ENCODE measurements at regions not wholly inside any gene's neighbourhood (a gene's known extent, or its start where the extent isn't known, plus 50 kb on each side); places are given as distances from the start of the nearest gene placed in this dataset.
A peak's percentile ranks its signal among the peaks of the same experiment; 100 is the strongest.

DNA sequence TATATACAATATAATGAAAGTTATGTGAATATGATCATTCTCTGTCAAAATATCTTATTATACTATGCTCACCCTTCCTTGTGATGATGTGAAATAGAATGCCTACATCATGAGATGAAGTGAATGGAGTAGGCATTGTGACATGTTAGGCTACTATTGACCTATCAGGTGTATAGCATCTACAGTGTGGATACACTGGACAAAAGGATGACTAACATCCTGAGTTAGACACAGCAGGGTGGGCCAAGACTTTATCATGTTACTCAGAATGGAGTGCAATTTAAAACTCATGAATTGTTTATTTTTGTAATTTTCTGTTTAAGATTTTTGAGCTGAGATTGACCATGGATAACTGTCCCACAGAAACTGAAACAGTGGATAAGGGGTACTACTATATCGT, 53.4 kb upstream of the NAV3 start:
- Histone ChIP-seq H3K36me3 (ENCODE audit: insufficient read depth, low read length) (no peaks in the 10 kb centered on the region), H3K27me3 (ENCODE audit: insufficient read depth, low read length) (no peaks in the 10 kb centered on the region), H3K79me2 (ENCODE audit: insufficient read depth, low read length) (no peaks in the 10 kb centered on the region), H3K4me3 (ENCODE audit: insufficient read depth, low read depth, low read length) (no peak overlapping the region), H3K27ac (ENCODE audit: low read depth, low read length) (no peak overlapping the region), H4K20me1 (ENCODE audit: insufficient read depth, low read length) (no peaks in the 10 kb centered on the region), H3K4me1 (ENCODE audit: insufficient read depth, low read length) (no peaks in the 10 kb centered on the region), H2AFZ (ENCODE audit: low read depth, low read length) (no peak overlapping the region), H3K9ac (ENCODE audit: low read length) (no peak overlapping the region), H3K4me2 (ENCODE audit: low read length) (no peak overlapping the region), H3K9me3 (ENCODE audit: insufficient read depth, low read depth, low read length) (no peaks in the 10 kb centered on the region)
- peak; percentile 45 for DNase-seq (ENCODE audit: low read depth)
- no peaks in the 10 kb centered on the region for H3K36me3 Mint-ChIP-seq (ENCODE audit: low read depth, unreplicated experiment)
- H3K4me1 Mint-ChIP-seq (ENCODE audit: low read depth, unreplicated experiment) = no peaks in the 10 kb centered on the region
- no peak for FAIRE-seq
- no peaks in the 10 kb centered on the region for H3K27me3 Mint-ChIP-seq (ENCODE audit: low read depth, unreplicated experiment)
- H3K27ac Mint-ChIP-seq (ENCODE audit: unreplicated experiment) = no peak overlapping the region
- no peaks in the 10 kb centered on the region for H3K9me3 Mint-ChIP-seq (ENCODE audit: unreplicated experiment)
- no peak for TF ChIP-seq EZH2 (IDR thresholded peaks at IDR 0.05; ENCODE audit: insufficient read depth, low read length)
- TF ChIP-seq, protein P1, sequence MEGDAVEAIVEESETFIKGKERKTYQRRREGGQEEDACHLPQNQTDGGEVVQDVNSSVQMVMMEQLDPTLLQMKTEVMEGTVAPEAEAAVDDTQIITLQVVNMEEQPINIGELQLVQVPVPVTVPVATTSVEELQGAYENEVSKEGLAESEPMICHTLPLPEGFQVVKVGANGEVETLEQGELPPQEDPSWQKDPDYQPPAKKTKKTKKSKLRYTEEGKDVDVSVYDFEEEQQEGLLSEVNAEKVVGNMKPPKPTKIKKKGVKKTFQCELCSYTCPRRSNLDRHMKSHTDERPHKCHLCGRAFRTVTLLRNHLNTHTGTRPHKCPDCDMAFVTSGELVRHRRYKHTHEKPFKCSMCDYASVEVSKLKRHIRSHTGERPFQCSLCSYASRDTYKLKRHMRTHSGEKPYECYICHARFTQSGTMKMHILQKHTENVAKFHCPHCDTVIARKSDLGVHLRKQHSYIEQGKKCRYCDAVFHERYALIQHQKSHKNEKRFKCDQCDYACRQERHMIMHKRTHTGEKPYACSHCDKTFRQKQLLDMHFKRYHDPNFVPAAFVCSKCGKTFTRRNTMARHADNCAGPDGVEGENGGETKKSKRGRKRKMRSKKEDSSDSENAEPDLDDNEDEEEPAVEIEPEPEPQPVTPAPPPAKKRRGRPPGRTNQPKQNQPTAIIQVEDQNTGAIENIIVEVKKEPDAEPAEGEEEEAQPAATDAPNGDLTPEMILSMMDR (IDR thresholded peaks at IDR 0.05; ENCODE audit: insufficient read depth, low read depth, low read length) = no peak
- no peak overlapping the region for H3K4me3 Mint-ChIP-seq (ENCODE audit: unreplicated experiment)

DNA sequence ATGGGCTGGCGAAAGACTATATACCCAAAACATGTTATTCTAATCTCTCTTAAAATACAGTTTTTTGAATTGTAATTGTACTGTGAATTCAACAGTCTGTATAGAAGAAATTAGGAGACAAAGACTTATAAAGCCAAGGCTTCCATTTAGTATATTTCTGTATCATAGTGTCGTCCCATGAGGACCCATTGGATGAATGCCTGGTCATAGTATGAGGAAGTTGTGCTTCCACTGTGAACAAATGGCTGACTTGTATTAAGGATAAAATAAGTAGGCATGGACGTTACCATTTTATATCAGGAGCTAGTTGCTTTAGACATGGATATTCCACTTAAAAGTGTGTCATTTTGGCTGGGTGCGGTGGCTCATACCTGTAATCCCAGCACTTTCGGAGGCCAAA, 55.9 kb upstream of the NAV3 start:
- Histone ChIP-seq H4K20me1 (ENCODE audit: insufficient read depth, low read length) (no peaks in the 10 kb centered on the region), H3K4me1 (ENCODE audit: insufficient read depth, low read length) (no peaks in the 10 kb centered on the region), H3K36me3 (ENCODE audit: insufficient read depth, low read length) (no peaks in the 10 kb centered on the region), H3K79me2 (ENCODE audit: insufficient read depth, low read length) (no peaks in the 10 kb centered on the region), H3K27me3 (ENCODE audit: insufficient read depth, low read length) (no peaks in the 10 kb centered on the region), H3K9ac (ENCODE audit: low read length) (no peak overlapping the region), H2AFZ (ENCODE audit: low read depth, low read length) (no peak overlapping the region), H3K9me3 (ENCODE audit: insufficient read depth, low read depth, low read length) (no peaks in the 10 kb centered on the region), H3K4me2 (ENCODE audit: low read length) (no peak overlapping the region), H3K4me3 (ENCODE audit: insufficient read depth, low read depth, low read length) (no peak overlapping the region), H3K27ac (ENCODE audit: low read depth, low read length) (no peak overlapping the region)
- Mint-ChIP-seq H3K9me3 (ENCODE audit: unreplicated experiment) (no peaks in the 10 kb centered on the region), H3K4me1 (ENCODE audit: low read depth, unreplicated experiment) (no peaks in the 10 kb centered on the region), H3K36me3 (ENCODE audit: low read depth, unreplicated experiment) (no peaks in the 10 kb centered on the region), H3K27me3 (ENCODE audit: low read depth, unreplicated experiment) (no peaks in the 10 kb centered on the region), H3K27ac (ENCODE audit: unreplicated experiment) (no peak overlapping the region), H3K4me3 (ENCODE audit: unreplicated experiment) (no peak overlapping the region)
- TF ChIP-seq EZH2 (IDR thresholded peaks at IDR 0.05; ENCODE audit: insufficient read depth, low read length) = no peak
- TF ChIP-seq, protein P1 (IDR thresholded peaks at IDR 0.05; ENCODE audit: insufficient read depth, low read depth, low read length) = no peak
- FAIRE-seq = no peak
- no peak for DNase-seq (ENCODE audit: low read depth)

DNA sequence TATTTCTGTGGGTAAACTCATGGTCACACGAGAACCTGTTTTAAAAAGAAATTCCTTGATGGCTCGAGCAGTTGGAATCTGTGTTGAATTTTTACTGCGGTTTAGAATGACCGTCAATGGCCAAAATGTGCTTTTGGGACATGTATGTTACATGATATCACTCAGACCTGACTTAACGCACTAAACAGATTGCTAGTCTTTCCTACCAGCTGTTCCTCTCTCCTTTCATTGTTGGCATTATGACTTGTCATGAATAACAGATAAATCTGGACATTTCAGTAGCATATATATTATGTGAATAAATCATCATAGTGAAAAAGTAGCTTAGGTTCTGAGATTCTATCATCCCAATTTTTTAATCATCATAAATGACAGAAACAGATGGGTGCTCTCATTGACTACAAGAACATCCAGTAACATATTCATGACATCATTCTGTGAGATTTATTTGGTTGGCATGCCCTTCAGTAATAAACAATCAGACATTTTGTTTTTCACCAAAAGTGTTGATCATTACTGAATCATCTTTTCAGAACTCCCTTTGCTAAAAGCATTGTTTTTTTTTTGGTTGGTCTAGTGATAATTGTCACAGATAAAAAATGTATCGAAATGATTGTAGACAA, 57.9 kb upstream of the NAV3 start:
- H3K36me3 Mint-ChIP-seq (ENCODE audit: low read depth, unreplicated experiment) = no peaks in the 10 kb centered on the region
- no peaks in the 10 kb centered on the region for H3K9me3 Mint-ChIP-seq (ENCODE audit: unreplicated experiment)
- Histone ChIP-seq H3K9me3 (ENCODE audit: insufficient read depth, low read depth, low read length) (peaks cover 7% of the 10 kb centered on the region), H3K36me3 (ENCODE audit: insufficient read depth, low read length) (no peaks in the 10 kb centered on the region), H3K9ac (ENCODE audit: low read length) (no peak overlapping the region), H3K4me3 (ENCODE audit: insufficient read depth, low read depth, low read length) (no peak overlapping the region), H3K4me1 (ENCODE audit: insufficient read depth, low read length) (no peaks in the 10 kb centered on the region), H3K27me3 (ENCODE audit: insufficient read depth, low read length) (no peaks in the 10 kb centered on the region), H3K27ac (ENCODE audit: low read depth, low read length) (no peak overlapping the region), H2AFZ (ENCODE audit: low read depth, low read length) (no peak overlapping the region), H3K79me2 (ENCODE audit: insufficient read depth, low read length) (no peaks in the 10 kb centered on the region), H3K4me2 (ENCODE audit: low read length) (no peak overlapping the region), H4K20me1 (ENCODE audit: insufficient read depth, low read length) (no peaks in the 10 kb centered on the region)
- no peak for TF ChIP-seq EZH2 (IDR thresholded peaks at IDR 0.05; ENCODE audit: insufficient read depth, low read length)
- TF ChIP-seq, protein P1 (IDR thresholded peaks at IDR 0.05; ENCODE audit: insufficient read depth, low read depth, low read length) = no peak
- H3K27ac Mint-ChIP-seq (ENCODE audit: unreplicated experiment) = no peak overlapping the region
- H3K4me3 Mint-ChIP-seq (ENCODE audit: unreplicated experiment) = no peak overlapping the region
- DNase-seq (ENCODE audit: low read depth) (no peak), FAIRE-seq (no peak)
- no peaks in the 10 kb centered on the region for H3K4me1 Mint-ChIP-seq (ENCODE audit: low read depth, unreplicated experiment)
- no peaks in the 10 kb centered on the region for H3K27me3 Mint-ChIP-seq (ENCODE audit: low read depth, unreplicated experiment)

Measured in astrocyte (in vitro differentiated cells and primary cell).